GM23338 (cell line): ENCODE measurements at regions not wholly inside any gene's neighbourhood (a gene's known extent, or its start where the extent isn't known, plus 50 kb on each side); places are given as distances from the start of the nearest gene placed in this dataset.

Source experiments
- ATAC-seq: fragments of 200-7000 bp; cut with Tn5 transposase; 3 replicates; pipeline ENCODE4 v1.9.1; 2020
- DNase-seq: peaks from one replicate; pipeline ENCODE4 v3.0.0-alpha.2; 2015; ENCODE audit warnings: low spot score
- H2AFZ ChIP-seq: fragments of 200-600 bp; sonication (generic); 2 replicates; pipeline ENCODE4 v1.8.0; 2016; ENCODE audit warnings: antibody characterized with exemption, mild to moderate bottlenecking, moderate library complexity
- H3F3A ChIP-seq: fragments of 200-600 bp; sonication (generic); replicated peaks from 2 replicates; pipeline ENCODE4 v1.8.0; 2017; ENCODE audit warnings: antibody characterized with exemption, mixed run types, low read depth
- H3K27ac ChIP-seq: fragments of 200-600 bp; sonication (generic); 2 replicates; pipeline ENCODE4 v1.6.1; 2016; ENCODE audit warnings: low read depth
- H3K27me3 ChIP-seq: fragments of 200-600 bp; sonication (generic); 2 replicates; pipeline ENCODE4 v1.8.0; 2016; ENCODE audit warnings: mild to moderate bottlenecking, mixed run types, moderate library complexity; ENCODE audit not compliant: insufficient read depth
- H3K36me3 ChIP-seq: fragments of 200-600 bp; sonication (generic); 2 replicates; pipeline ENCODE4 v1.8.0; 2016; ENCODE audit warnings: mild to moderate bottlenecking; ENCODE audit not compliant: insufficient read depth
- H3K4me1 ChIP-seq: fragments of 200-600 bp; sonication (generic); 2 replicates; pipeline ENCODE4 v1.8.0; 2016; ENCODE audit warnings: mild to moderate bottlenecking, moderate library complexity; ENCODE audit not compliant: insufficient read depth
- H3K4me2 ChIP-seq: fragments of 200-600 bp; sonication (generic); 2 replicates; pipeline ENCODE4 v1.7.1; 2017; ENCODE audit warnings: mixed run types
- H3K4me3 ChIP-seq: fragments of 200-600 bp; sonication (generic); 2 replicates; pipeline ENCODE4 v1.6.1; 2016; ENCODE audit warnings: mixed run types
- H3K79me2 ChIP-seq: fragments of 200-600 bp; sonication (generic); replicated peaks from 2 replicates; pipeline ENCODE4 v1.8.0; 2017; ENCODE audit warnings: mild to moderate bottlenecking; ENCODE audit not compliant: insufficient read depth
- H3K9me2 ChIP-seq: fragments of 200-600 bp; sonication (generic); 2 replicates; pipeline ENCODE4 v1.8.0; 2017; ENCODE audit not compliant: insufficient read depth
- H4K20me1 ChIP-seq: fragments of 200-600 bp; sonication (generic); replicated peaks from 2 replicates; pipeline ENCODE4 v1.8.0; 2017; ENCODE audit warnings: mild to moderate bottlenecking; ENCODE audit not compliant: insufficient read depth
- H3K27ac Mint-ChIP-seq: 2 replicates; pipeline ENCODE4 v1.8.0; 2020; ENCODE audit warnings: inconsistent platforms, mild to moderate bottlenecking, moderate library complexity, mixed read lengths
- H3K27me3 Mint-ChIP-seq: 3 replicates; pipeline ENCODE4 v1.8.0; 2022; ENCODE audit warnings: low read depth, mild to moderate bottlenecking, moderate library complexity, mixed read lengths, inconsistent platforms; ENCODE audit not compliant: insufficient read depth, poor library complexity
- H3K36me3 Mint-ChIP-seq: 3 replicates; pipeline ENCODE4 v1.8.0; 2021; ENCODE audit warnings: low read depth, mild to moderate bottlenecking, inconsistent platforms, moderate library complexity, mixed read lengths
- H3K4me1 Mint-ChIP-seq: 3 replicates; pipeline ENCODE4 v1.8.0; 2020; ENCODE audit warnings: mild to moderate bottlenecking, inconsistent platforms, mixed read lengths
- H3K4me3 Mint-ChIP-seq: 3 replicates; pipeline ENCODE4 v1.8.0; 2021; ENCODE audit warnings: moderate library complexity, mild to moderate bottlenecking, inconsistent platforms, mixed read lengths
- H3K9me3 Mint-ChIP-seq: 3 replicates; pipeline ENCODE4 v1.8.0; 2020; ENCODE audit warnings: moderate library complexity, mild to moderate bottlenecking, inconsistent platforms, mixed read lengths
- CREB1 ChIP-seq: fragments of 250-450 bp; sonication (Bioruptor Pico); IDR thresholded peaks from 2 replicates; pipeline ENCODE4 v1.5.0; 2020; ENCODE audit warnings: low read depth, mild to moderate bottlenecking, moderate library complexity
- CTCF ChIP-seq, 2 experiments: fragments of 200-600 bp in 1 of 2; sonication (generic) in 1 of 2; conservative IDR thresholded peaks; 2 replicates each; pipeline versions ENCODE4 v1.5.1 to v1.6.1; 2016 to 2017; ENCODE audit warnings: antibody characterized with exemption in 2 of 2, low read depth in 2 of 2, mild to moderate bottlenecking in 2 of 2, moderate library complexity in 1 of 2
- ETS1 ChIP-seq: IDR thresholded peaks from 2 replicates; pipeline ENCODE4 v1.6.1; 2016; ENCODE audit warnings: antibody characterized with exemption
- EZH2 ChIP-seq: fragments of 200-600 bp; sonication (generic); IDR thresholded peaks from one replicate; pipeline ENCODE4 v1.8.0; 2017; ENCODE audit warnings: antibody characterized with exemption, mild to moderate bottlenecking, low read depth; ENCODE audit not compliant: unreplicated experiment
- EZH2phosphoT487 ChIP-seq: fragments of 200-600 bp; sonication (generic); IDR thresholded peaks from one replicate; pipeline ENCODE4 v1.8.1; 2018; ENCODE audit warnings: antibody characterized with exemption; ENCODE audit not compliant: unreplicated experiment
- JUNB ChIP-seq: IDR thresholded peaks from one replicate; pipeline ENCODE4 v1.6.1; 2016; ENCODE audit warnings: antibody characterized with exemption; ENCODE audit not compliant: unreplicated experiment
- NANOG ChIP-seq: IDR thresholded peaks from 2 replicates; pipeline ENCODE4 v1.6.1; 2016; ENCODE audit warnings: antibody characterized with exemption, borderline replicate concordance
- POLR2AphosphoS5 ChIP-seq: IDR thresholded peaks from 2 replicates; pipeline ENCODE4 v1.6.1; 2016; ENCODE audit warnings: antibody characterized with exemption, low read depth
- REST ChIP-seq: IDR thresholded peaks from one replicate; pipeline ENCODE4 v1.6.1; 2018; ENCODE audit warnings: antibody characterized with exemption; ENCODE audit not compliant: unreplicated experiment
- STAT1 ChIP-seq: IDR thresholded peaks from one replicate; pipeline ENCODE4 v1.6.1; 2016; ENCODE audit warnings: antibody characterized with exemption; ENCODE audit not compliant: unreplicated experiment
- ZNF114 ChIP-seq: fragments of 250-450 bp; sonication (Bioruptor Pico); IDR thresholded peaks from 2 replicates; pipeline ENCODE4 v1.5.0; 2020; ENCODE audit warnings: mild to moderate bottlenecking, moderate library complexity
- ZNF331 ChIP-seq: fragments of 250-450 bp; sonication (Bioruptor Pico); IDR thresholded peaks from 2 replicates; pipeline ENCODE4 v1.5.0; 2020; ENCODE audit warnings: low read depth, mild to moderate bottlenecking, moderate library complexity
- ZNF462 ChIP-seq: fragments of 250-450 bp; sonication (Bioruptor Pico); IDR thresholded peaks from 2 replicates; pipeline ENCODE4 v1.5.0; 2020; ENCODE audit warnings: mild to moderate bottlenecking, moderate library complexity

GRCh38 chr5:143660625-143661024, 151.3 kb upstream of the HMHB1 start:
- H3K27ac ChIP-seq, result no peak overlapping the region
- H3K4me1 ChIP-seq, result no peaks in the 10 kb centered on the region
- H3K79me2 ChIP-seq, result no peaks in the 10 kb centered on the region
- no peak overlapping the region for H3K4me3 Mint-ChIP-seq
- H3K9me2 ChIP-seq, result no peaks in the 10 kb centered on the region
- no peaks in the 10 kb centered on the region; the same call in 2 of the 3 replicates for H3K4me1 Mint-ChIP-seq
- H3K4me2 ChIP-seq, result no peak overlapping the region
- no peak overlapping the region for H2AFZ ChIP-seq
- ATAC-seq (no peak), DNase-seq (no peak)
- no peaks in the 10 kb centered on the region for H3F3A ChIP-seq
- H3K36me3 Mint-ChIP-seq, result no peaks in the 10 kb centered on the region
- H3K27me3 ChIP-seq, result no peaks in the 10 kb centered on the region
- no peaks in the 10 kb centered on the region for H4K20me1 ChIP-seq
- H3K27ac Mint-ChIP-seq, result no peak overlapping the region
- TF ChIP-seq EZH2, result no peak
- no peak for TF ChIP-seq JUNB
- TF ChIP-seq REST, result no peak
- TF ChIP-seq STAT1, result no peak
- no peak for TF ChIP-seq NANOG
- TF ChIP-seq ZNF114, result no peak
- TF ChIP-seq ZNF331 (CRISPR knock-in tag), result no peak
- no peak for TF ChIP-seq CREB1
- no peak for TF ChIP-seq POLR2AphosphoS5
- no peak for TF ChIP-seq EZH2phosphoT487
- TF ChIP-seq CTCF (conservative IDR thresholded peaks at IDR 0.05; ENCODE audit: low read depth in 2 of 2), result no peak
- no peak for TF ChIP-seq ZNF462 (CRISPR knock-in tag)
- TF ChIP-seq ETS1, result no peak
- no peaks in the 10 kb centered on the region for H3K36me3 ChIP-seq
- no peak overlapping the region for H3K4me3 ChIP-seq
- H3K27me3 Mint-ChIP-seq, result no peaks in the 10 kb centered on the region
- no peaks in the 10 kb centered on the region for H3K9me3 Mint-ChIP-seq
